Chondrocyte (in vitro differentiated cells): ENCODE measurements at regions not wholly inside any gene's neighbourhood (a gene's known extent, or its start where the extent isn't known, plus 50 kb on each side); places are given as distances from the start of the nearest gene placed in this dataset.

Experiments used
- DNase-seq: peaks from one replicate; pipeline ENCODE4 v3.0.0; 2021; ENCODE audit warnings: mixed read lengths, low spot score
- H3K27ac Mint-ChIP-seq: one replicate; pipeline ENCODE4 v1.8.0; 2021; ENCODE audit warnings: mild to moderate bottlenecking, moderate library complexity, mixed read lengths; ENCODE audit not compliant: unreplicated experiment
- H3K27me3 Mint-ChIP-seq: 2 replicates; pipeline ENCODE4 v1.8.0; 2021; ENCODE audit warnings: low read depth, mixed read lengths
- H3K36me3 Mint-ChIP-seq: 2 replicates; pipeline ENCODE4 v1.8.0; 2021; ENCODE audit warnings: low read depth, mixed read lengths
- H3K4me1 Mint-ChIP-seq: 2 replicates; pipeline ENCODE4 v1.8.0; 2021; ENCODE audit warnings: low read depth, mild to moderate bottlenecking, mixed read lengths
- H3K4me3 Mint-ChIP-seq: one replicate; pipeline ENCODE4 v1.8.0; 2021; ENCODE audit warnings: mild to moderate bottlenecking, moderate library complexity, mixed read lengths; ENCODE audit not compliant: unreplicated experiment
- H3K9me3 Mint-ChIP-seq: 2 replicates; pipeline ENCODE4 v1.8.0; 2021; ENCODE audit warnings: low read depth, mixed read lengths
- TF ChIP-seq, protein P1 (sequence below): fragments of 200-600 bp; sonication (generic); IDR thresholded peaks from 2 replicates; pipeline ENCODE4 v1.5.0; 2021; ENCODE audit warnings: antibody characterized with exemption, mild to moderate bottlenecking, moderate library complexity

DNA sequence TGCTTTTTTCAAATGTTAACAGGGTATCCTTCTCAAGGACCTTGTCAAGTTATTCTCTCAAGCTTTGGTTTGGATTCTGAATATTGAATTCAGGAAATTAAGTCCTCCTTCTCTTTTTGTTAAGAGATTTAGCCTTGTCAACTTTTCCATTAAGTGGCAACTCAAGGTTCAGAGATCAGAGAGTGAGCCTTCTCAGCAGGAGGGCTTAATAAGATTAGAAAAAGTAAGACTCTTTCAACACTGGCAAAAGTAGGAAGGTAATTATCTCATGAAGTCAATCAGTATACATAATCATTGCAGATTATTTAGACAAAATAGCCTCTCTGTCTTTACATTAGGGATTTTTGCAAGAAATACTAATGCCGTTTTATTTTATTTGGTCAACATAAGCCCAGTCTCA lies 330.7 kb downstream of the KIF2B start:
- Mint-ChIP-seq H3K36me3 (no peaks in the 10 kb centered on the region), H3K4me3 (no peak overlapping the region)

DNA sequence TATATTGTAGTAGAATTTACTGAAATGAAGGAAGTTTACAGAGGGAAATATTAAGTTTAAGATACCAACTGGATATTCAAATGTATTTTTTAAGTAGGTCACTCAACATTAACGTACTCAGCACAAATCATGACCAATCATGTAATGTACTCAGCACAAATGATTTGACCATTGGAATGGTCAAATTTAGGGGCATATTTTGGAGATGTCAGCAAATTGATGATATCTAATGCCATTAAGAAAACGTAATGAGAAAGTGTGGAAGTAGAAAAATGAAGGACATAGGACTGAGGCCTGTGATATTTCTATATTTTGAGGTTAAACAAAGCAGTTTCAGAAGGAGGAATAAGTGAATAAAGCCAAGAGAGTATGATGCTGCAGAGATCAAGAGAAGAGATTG lies 334.8 kb downstream of the KIF2B start:
- H3K27me3 Mint-ChIP-seq: no peaks in the 10 kb centered on the region
- H3K4me1 Mint-ChIP-seq: no peaks in the 10 kb centered on the region
- no peak overlapping the region for H3K4me3 Mint-ChIP-seq
- TF ChIP-seq, protein P1, sequence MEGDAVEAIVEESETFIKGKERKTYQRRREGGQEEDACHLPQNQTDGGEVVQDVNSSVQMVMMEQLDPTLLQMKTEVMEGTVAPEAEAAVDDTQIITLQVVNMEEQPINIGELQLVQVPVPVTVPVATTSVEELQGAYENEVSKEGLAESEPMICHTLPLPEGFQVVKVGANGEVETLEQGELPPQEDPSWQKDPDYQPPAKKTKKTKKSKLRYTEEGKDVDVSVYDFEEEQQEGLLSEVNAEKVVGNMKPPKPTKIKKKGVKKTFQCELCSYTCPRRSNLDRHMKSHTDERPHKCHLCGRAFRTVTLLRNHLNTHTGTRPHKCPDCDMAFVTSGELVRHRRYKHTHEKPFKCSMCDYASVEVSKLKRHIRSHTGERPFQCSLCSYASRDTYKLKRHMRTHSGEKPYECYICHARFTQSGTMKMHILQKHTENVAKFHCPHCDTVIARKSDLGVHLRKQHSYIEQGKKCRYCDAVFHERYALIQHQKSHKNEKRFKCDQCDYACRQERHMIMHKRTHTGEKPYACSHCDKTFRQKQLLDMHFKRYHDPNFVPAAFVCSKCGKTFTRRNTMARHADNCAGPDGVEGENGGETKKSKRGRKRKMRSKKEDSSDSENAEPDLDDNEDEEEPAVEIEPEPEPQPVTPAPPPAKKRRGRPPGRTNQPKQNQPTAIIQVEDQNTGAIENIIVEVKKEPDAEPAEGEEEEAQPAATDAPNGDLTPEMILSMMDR: no peak
- H3K27ac Mint-ChIP-seq: no peak overlapping the region
- DNase-seq: no peak
- H3K36me3 Mint-ChIP-seq: no peaks in the 10 kb centered on the region
- H3K9me3 Mint-ChIP-seq: peaks cover 4% of the 10 kb centered on the region

More for the DNA sequence above, 330.7 kb downstream of the KIF2B start:
- no peaks in the 10 kb centered on the region for H3K9me3 Mint-ChIP-seq
- H3K27ac Mint-ChIP-seq: no peak overlapping the region
- no peaks in the 10 kb centered on the region for H3K4me1 Mint-ChIP-seq
- H3K27me3 Mint-ChIP-seq: no peaks in the 10 kb centered on the region
- DNase-seq: no peak
- TF ChIP-seq, protein P1: no peak

DNA sequence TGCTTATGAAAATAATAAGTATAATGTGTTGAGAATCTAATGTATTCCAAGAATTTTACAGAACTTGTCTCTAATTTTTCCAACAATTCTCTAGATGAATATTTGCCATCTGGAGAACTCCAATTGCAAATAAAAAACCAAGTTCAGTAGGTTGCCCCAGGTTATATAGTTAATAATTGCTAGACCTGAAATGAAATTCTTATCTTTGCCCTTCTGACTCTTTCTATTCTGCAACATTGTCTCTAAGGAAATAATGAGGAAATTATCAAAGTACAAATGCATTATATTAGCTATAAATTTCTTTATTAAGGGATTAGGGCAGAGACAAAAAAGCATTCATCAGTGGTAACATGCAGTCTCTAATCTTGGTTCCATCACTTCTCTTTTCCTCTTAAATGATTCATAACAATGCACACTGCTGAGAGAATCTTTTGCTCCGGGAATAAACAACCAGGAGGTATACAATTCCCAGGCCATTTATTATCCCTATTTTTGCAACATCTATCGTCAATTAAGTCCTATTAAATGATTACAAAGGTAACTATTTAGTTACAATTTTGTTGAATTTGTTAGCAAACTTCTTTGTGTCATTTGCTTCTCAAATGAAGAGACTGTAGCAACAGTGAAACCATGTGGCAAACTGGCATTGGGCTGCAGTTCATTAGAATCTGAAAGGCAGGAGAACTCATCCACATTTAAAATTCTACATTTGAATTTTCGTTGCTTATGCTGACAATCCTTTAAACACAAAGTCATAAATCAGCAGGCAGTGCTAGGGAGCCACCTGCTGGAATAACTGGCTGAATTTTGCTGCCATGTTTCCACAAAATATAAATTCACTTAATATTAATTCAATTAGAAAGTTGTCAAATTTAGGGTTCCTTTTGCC lies 349.6 kb downstream of the KIF2B start:
- Mint-ChIP-seq H3K27me3 (peaks cover 2% of the 10 kb centered on the region), H3K9me3 (no peaks in the 10 kb centered on the region), H3K4me3 (no peak overlapping the region), H3K36me3 (no peaks in the 10 kb centered on the region), H3K27ac (no peak overlapping the region), H3K4me1 (no peaks in the 10 kb centered on the region)
- TF ChIP-seq, protein P1: peak; percentile 87
- no peak for DNase-seq

DNA sequence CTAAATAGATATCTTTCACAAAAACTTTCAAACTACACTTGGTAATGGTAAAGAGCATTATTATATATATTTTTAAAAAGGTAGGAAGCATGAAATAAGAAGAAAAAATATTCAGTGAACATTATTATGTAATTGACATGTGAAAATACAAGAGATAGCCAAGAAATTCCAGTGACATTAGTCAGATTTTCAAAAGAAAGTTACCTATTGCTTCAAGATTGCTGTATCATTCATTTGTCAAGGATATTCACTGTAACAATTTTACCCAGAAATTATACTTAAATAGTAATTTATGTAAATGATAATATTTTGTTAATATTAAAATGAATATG lies 350.2 kb downstream of the KIF2B start:
- no peak overlapping the region for H3K4me3 Mint-ChIP-seq
- TF ChIP-seq, protein P1: peak; percentile 52

DNA sequence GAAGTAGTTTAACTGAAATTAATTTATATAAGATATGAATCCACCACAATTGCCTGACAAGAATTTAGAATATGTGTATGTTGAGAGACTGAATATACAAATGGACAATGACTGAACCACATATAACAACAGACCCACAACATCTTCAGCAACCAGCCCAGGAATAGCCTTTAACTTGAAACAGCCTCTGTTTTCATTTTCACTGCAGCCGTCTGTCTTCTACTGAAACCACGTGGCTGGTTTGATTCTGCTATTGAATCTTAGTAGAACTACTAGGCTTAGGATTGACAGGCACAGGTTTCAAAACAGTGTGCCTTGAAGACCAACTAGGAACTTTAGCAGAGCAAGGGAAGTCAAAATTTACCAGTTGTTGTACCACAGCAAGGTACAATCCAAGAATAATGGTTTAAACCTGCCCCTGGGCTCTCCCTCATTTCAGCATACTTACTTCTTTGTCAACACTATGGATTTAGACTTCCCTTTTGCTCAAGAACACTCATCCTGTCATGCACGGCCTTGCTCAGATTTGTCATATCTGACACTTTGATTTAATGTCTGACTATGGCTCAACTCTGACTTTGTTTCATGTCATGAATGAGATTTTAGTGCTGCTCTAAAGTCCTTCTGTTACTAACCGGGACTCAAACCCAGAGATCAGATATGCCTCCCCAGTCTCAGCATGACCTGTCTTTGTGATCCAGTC lies 355.0 kb downstream of the KIF2B start:
- Mint-ChIP-seq H3K9me3 (no peaks in the 10 kb centered on the region), H3K36me3 (no peaks in the 10 kb centered on the region), H3K27ac (no peak overlapping the region), H3K27me3 (peaks cover 2% of the 10 kb centered on the region), H3K4me3 (no peak overlapping the region), H3K4me1 (no peaks in the 10 kb centered on the region)
- DNase-seq: no peak
- TF ChIP-seq, protein P1: no peak

More for the DNA sequence above, 350.2 kb downstream of the KIF2B start:
- peaks cover 2% of the 10 kb centered on the region for H3K27me3 Mint-ChIP-seq
- H3K36me3 Mint-ChIP-seq: no peaks in the 10 kb centered on the region
- H3K27ac Mint-ChIP-seq: no peak overlapping the region
- no peaks in the 10 kb centered on the region for H3K4me1 Mint-ChIP-seq
- no peaks in the 10 kb centered on the region for H3K9me3 Mint-ChIP-seq
- no peak for DNase-seq
